GM19099 (cell line): ENCODE measurements at regions not wholly inside any gene's neighbourhood (a gene's known extent, or its start where the extent isn't known, plus 50 kb on each side); places are given as distances from the start of the nearest gene placed in this dataset.

Experiments used
- POLR2A ChIP-seq: IDR thresholded peaks from 3 replicates; pipeline ENCODE4 v1.6.1; 2011; ENCODE audit warnings: low read depth; ENCODE audit not compliant: insufficient read length; ENCODE audit errors: extremely low read depth

DNA sequence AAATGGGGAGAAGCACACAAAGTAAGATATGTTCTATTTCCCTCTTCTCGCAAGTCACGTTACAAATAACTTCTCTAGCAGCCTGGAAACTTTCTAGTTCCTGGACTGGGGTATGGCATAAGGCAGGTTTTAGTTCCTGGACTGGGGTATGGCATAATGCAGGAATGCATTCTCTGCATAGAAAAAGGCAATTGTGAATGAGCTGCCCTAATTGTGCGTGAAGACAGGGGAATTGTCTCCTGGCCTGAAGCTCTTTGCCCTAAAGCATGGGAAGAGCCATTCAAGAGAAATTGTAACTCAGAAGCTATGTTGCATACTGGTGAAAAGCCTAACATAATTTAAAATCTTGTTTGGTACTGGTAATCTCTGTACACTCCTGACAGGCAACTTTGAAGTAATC is 54.3 kb upstream of the CBLB start:
- no peak for TF ChIP-seq POLR2A

DNA sequence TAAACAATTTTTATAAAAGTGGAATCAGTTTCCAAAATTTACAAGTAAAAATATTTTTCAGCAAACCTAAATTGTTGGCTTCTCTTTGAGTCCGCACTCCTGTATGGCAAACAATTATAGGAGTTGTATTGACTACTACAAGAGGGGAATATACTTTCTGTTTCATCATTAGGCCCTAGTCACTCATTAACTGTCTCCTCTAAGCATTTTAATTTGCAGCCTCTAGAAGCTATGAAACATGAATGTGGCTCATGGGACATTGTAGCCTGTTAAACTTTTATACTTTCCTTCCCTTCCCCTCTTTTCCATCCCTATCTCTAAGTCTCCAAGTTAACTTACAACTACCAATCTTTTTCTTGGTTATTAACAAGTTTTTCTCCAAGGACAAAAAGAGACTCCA is 58.9 kb upstream of the CBLB start:
- no peak for TF ChIP-seq POLR2A

DNA sequence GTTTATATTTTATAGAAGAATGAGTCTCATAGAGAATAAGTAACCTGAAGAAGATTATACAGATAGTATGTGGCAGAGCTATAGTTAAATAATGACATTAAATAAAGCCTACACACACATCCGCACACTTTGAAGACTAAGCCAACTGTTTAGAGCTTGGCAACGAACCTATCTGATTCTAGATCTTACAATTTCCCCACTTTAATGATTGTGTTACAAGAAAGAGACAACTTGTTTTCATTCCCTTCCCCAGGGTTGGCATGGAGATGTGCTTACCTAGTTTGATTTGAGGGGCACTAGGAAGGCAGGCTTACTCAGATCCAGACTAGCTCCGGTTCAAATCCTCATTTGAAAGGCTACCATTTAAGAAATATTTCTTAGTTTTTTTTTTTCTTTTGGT is 61.9 kb upstream of the CBLB start:
- TF ChIP-seq POLR2A = no peak

DNA sequence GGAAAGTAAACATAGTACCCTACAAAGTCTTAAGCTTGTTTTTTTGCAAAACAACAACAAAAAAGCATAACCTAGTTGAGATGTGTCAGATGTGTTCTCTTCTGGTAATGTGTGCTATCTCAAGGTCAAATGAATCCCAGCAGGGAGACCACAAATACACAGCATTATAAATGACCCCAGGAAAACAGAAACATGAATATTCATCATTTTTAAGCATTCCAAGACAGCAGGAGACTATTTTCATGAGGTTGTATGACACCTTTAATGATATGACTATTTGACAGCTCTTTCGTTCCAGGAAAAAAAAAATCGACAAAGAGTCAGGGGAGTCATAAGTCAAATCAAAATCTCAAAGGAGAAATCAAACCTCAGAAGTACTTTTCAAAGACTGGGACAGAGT is 62.7 kb upstream of the CBLB start:
- TF ChIP-seq POLR2A = no peak

DNA sequence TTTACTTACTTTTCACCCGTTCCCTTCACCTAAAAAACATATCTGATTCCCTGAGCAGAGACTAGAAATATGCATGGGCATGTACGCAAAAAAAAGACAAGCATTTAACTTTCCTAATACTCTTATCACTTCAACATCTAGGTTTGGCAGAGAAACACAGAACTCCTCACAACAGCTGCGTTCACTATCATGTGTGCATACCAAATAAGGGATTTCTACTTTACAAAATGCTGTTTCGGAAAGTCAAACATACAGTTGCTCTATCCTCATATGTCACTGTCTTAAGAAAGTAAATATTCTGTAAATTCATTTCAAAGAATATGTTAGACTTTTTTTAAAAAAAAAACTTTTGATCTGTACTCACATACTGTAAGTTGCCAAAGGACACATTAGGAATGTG is 65.1 kb upstream of the CBLB start:
- TF ChIP-seq POLR2A = no peak

DNA sequence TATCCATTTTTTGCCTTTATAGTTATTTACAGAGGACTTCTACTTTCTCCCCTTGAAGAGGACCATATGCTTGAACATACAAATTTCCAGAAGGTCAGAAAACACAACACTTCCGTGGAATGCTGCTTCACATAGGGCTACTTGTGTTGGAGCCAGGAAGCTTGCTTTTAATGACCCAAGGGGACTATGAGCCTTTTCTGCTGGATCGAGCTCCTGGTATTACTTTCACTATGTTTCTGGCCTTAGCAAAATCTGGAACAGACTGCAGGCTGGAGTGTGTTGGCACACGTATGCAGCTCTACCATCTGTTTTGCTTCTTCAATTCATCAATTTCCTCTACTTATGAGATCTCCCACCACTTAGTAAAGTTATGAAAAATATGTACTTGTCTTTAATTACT is 69.3 kb upstream of the CBLB start:
- TF ChIP-seq POLR2A = no peak

DNA sequence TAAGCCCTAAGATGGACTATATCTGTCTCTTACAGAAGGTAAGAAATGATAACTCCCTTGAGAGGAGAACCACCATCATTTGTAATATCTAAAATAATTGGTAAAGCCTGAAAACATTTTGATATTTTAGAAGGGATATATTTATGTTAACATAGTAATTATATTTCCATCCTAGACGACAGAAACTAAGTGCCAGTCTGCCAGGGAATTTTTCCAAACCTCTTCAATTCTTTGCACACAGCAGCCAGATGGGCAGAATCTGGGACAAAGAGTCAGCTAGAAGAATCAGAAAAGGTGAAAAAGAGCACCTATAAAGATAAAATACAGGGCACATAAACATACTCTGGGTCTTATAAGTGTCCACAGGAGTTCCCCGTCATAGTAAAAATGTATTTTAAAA is 70.0 kb upstream of the CBLB start:
- TF ChIP-seq POLR2A = no peak

DNA sequence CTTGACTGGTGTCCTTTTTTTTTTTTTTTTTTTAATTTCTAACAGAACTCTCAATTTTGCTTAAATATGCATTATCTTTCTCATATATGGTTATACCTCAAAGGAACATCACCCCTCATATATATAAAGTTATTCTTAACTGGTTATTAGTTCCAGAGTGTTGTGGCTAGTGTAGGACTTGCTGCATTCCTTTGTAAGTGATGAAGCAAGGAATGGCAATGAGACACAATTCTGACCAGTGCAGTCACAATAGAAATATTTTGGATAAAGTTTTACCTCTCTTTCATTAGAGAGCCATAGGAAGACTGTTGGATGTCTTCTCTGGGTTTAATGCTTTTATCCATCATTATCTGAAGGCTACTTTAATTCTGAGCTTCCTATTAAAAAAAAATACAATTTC is 75.5 kb upstream of the CBLB start:
- no peak for TF ChIP-seq POLR2A

DNA sequence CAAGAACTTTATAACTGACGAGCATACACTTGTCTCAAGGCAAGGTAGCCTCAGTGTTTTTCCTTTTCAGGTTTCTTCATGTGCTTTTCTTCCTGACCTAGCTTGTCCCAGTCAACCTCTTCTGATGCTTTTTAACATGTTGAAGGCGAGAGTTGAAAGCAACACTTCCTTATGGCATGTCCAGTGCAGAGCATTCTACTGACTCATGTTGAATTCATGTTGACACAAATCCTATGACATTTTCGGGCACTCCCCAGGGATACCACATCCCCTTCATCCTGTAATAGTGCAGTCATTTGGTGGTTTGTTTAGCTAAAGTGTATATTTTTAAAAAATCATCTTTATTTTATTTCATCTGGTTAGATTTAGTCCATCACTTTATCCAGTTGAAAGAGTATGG is 75.9 kb upstream of the CBLB start:
- TF ChIP-seq POLR2A = no peak

DNA sequence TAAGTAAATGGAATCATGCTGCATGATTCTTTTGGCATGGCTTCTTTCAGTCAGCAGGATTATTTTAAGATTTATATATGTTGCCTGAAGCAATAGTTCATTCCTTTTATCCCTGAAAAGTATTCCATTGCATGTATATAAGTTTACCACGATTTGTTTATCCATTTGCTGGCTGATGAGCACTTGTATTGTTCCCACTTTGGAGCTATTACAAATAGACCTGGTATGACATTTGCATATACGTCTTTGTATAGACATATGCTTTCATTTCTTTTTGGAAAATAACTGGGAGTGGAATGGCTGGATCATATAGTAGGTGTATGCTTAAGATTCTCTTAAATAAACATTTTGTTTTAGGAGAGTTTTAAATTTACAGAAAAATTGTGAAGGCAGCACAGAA is 79.3 kb upstream of the CBLB start:
- TF ChIP-seq POLR2A = no peak

DNA sequence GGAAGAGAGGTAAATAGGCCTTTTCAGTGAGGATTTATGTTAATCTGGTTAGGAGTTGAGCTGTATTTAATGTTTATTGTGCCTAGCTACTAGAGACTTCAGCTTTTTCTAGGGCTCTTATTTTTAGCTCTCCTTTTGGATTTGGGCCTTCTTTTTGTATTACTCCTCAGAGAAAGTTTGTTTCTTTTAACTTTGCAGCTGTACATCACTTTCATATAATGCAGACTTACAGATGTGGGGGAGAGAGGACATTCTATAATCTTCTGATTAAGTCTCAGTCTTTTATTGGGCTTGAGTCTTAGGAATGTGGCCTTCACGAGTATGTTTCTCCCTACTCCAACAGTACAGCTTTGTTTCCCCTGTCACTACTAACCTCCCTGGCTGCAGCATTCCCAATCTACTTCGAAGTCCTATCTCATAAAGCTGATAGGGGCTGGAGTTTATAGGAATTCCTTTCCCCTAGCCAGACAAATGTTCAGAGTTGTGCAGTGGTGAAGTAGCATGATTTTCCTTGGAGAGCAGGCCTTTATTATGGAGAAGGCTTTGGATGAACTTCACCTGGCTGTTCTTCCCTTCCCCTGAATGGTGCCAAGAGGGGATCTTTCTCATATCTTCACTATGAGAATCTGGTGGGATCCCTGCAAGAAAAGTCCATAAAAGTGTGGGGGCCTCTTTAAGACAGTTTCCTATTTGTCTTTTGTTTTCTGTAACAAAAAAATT is 82.2 kb upstream of the CBLB start:
- no peak for TF ChIP-seq POLR2A

DNA sequence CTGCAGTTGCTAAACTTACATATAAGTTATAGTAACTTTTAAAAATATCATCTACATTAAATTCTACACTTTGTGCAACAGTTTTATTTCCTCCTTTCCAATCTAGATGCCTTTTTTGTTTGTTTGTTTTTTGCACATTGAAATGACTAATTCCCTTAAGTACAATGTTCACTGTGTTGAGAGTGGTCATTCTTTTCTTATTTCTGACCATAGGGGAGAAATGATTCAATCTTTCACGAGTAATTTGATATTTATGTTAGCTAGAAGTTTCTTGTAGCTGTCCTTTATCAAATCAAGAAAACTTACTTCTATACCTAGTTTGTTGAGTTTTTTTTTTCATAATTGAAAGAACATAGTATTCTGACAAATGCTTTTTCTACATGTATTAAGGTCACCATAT is 85.0 kb upstream of the CBLB start:
- no peak for TF ChIP-seq POLR2A

DNA sequence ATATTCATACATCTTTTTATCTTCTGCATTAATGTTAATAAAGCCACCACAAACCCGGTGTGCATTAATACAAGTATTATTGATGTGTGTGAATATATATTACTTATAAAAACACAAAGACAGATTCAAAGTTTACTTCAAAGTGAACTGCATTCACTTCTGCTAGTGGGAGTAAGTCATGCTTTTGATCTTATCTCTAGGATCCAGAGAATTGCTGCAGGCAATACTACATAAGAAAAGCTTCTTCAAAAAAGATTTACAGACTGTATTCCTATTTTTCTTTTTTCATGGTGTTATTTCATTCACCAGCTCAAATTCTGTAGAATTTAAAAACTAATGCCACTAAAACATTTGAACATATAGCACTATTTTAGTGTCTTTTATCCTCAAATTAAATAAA is 87.5 kb upstream of the CBLB start:
- no peak for TF ChIP-seq POLR2A

DNA sequence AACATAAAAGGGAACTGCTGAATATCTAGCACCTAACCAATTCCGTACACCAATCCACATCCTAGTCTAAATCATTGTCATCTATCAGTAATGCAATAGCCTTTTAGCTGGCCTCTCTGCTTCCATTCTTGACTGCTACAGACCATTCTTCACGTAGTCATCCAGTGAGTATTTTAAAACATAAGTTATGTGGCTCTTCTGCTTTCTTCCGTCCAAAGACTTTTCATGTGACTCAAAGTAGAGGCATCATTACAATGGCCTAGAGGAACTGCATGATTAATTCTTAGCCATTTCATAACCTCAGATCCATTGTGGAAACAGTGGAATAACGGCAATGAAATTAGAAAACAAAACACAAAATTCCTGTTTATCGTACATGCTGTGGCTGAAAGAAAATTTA is 88.9 kb upstream of the CBLB start:
- no peak for TF ChIP-seq POLR2A

DNA sequence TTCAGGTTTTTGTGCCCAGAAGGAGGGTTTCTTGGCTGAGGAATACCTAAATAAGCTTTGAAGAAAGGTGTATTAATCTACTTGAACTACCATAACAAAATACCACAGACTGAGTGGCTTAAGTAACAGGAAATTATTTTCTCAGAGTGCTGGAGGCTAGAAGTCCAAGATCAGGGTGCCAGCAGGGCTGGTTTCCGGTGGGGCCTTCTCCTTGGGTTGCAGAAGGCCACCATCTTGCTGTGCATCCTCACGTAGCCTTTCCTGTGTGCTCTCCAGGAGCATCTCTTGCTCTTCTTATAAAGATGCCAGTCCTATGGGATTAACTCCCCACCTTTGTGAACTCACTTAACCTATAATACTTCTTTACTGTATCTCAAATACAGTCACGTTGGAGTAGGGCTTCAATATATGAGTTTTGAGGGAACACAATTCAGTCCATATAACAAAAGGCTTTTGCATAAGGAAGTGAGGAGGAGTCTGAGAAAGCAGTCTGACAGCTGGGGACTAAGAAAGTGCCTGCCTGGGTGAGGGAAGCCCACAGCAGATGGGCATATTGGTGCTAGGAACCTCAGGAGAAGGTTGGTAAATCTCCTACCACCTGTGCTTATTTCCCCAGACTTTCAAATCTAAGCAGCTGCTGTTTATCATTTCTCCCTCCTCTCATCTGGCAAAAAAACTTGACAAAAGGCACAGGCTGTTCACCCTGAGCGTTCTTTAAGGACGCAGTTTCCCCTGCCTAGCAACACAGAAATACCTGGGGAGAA is 89.6 kb upstream of the CBLB start:
- TF ChIP-seq POLR2A = no peak

DNA sequence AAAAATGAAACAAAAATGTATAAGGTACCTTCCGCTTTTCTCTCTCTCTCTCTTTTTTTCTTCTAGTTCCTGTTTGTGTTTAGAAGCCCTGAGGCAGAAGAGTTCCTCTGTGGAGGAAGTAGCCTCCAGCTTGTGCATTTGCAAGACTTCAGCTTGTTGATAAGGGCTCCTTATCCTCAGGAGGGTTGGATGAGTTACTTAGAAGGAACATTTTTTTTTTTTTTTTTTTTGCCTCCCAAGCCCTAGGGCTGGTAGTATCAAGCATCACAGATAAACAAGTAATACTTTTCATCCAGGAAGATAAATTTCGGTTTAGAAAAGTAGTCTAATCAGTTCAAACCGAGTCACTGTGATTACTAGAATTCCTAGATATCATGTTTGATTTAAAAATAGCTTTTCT is 91.0 kb upstream of the CBLB start:
- no peak for TF ChIP-seq POLR2A
